ENCODE measurements at regions not wholly inside any gene's neighbourhood (a gene's known extent, or its start where the extent isn't known, plus 50 kb on each side); places are given as distances from the start of the nearest gene placed in this dataset.

DNA sequence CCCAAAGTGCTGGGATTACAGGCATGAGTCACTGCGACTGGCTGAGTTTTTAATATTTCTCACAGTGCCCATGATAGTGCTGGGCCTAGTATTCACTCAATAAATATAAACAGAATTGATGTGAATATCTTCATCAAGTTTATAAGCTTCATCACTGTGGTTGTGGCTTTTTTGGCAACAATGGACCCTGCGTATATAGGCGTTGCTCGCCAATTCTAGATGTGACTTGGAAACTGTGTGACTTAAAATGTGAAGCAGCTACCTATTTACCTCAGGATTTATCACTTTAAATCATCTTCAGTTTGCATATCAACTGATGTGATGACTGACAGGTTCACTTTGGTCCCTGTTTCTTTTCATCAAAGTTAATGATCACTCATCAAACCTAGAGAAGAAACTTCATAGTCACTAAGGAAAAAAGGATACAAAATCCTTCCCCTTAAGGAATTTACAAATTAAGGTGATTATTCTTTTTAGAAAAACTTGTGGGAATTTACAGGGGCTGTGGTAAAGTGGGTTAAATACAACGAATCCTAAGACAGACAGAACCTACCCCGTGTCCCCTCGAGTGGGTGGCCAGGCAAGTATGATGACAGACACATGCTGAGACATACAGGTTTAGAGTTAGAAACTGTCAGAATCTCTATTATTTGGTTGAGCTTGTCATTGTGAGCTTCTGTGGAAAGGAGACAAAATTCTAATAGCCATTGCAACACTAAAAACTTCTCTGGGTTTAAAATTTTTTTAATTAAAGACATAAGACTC is 101.3 kb downstream of the AKAP11 start:
- H3K4me3 ChIP-seq (ENCODE audit: low read depth, low read length) = no peak overlapping the region
- DNase-seq (ENCODE audit: low read depth) = no peak
- TF ChIP-seq CTCF (IDR thresholded peaks at IDR 0.05; ENCODE audit: low read depth, low read length) = no peak
- TF ChIP-seq, protein P1, sequence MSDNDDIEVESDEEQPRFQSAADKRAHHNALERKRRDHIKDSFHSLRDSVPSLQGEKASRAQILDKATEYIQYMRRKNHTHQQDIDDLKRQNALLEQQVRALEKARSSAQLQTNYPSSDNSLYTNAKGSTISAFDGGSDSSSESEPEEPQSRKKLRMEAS (IDR thresholded peaks at IDR 0.05; ENCODE audit: low read depth, low read length) = no peak
- TF ChIP-seq POLR2A (IDR thresholded peaks at IDR 0.05; ENCODE audit: extremely low read depth, insufficient read length) = no peak
- TF ChIP-seq MYC (IDR thresholded peaks at IDR 0.05; ENCODE audit: low read depth, low read length) = no peak

GRCh38 chr13:42375663-42376062 is 103.7 kb downstream of the AKAP11 start:
- no peak overlapping the region for H3K4me3 ChIP-seq (ENCODE audit: low read depth, low read length)
- DNase-seq (ENCODE audit: low read depth) = no peak
- TF ChIP-seq, protein P1 (IDR thresholded peaks at IDR 0.05; ENCODE audit: low read depth, low read length) = no peak
- no peak for TF ChIP-seq POLR2A (IDR thresholded peaks at IDR 0.05; ENCODE audit: extremely low read depth, insufficient read length)

- DNase-seq (ENCODE audit: low read depth) = peak; percentile 28
- no peak overlapping the region for H3K4me3 ChIP-seq (ENCODE audit: low read depth, low read length)
- no peak for TF ChIP-seq MYC (IDR thresholded peaks at IDR 0.05; ENCODE audit: low read depth, low read length)
- TF ChIP-seq CTCF (IDR thresholded peaks at IDR 0.05; ENCODE audit: low read depth, low read length) = no peak
- no peak for TF ChIP-seq POLR2A (IDR thresholded peaks at IDR 0.05; ENCODE audit: extremely low read depth, insufficient read length)
- TF ChIP-seq, protein P1 (IDR thresholded peaks at IDR 0.05; ENCODE audit: low read depth, low read length) = no peak
Measured at GRCh38 chr13:42377640-42378382, 105.9 kb downstream of the AKAP11 start.

DNA sequence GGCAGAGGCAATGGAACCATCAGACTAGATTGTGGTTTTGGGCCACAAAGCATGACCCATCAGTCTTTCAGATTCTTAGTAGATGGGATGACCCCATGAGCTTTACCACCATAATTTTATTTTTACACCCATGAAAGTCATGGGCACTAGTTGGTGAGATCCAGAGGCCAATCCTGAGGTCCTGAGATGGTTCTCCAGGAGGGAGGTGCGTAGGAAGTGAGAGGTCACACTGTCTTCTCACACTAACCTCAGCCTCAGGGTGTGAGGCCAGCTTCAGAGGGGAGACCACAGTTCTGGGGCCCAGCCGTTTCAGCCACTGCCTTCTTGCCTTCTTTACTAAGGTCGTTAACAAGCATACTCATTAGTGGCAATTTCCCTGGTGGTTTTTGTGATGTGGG is 106.4 kb downstream of the AKAP11 start:
- no peak for DNase-seq (ENCODE audit: low read depth)

DNA sequence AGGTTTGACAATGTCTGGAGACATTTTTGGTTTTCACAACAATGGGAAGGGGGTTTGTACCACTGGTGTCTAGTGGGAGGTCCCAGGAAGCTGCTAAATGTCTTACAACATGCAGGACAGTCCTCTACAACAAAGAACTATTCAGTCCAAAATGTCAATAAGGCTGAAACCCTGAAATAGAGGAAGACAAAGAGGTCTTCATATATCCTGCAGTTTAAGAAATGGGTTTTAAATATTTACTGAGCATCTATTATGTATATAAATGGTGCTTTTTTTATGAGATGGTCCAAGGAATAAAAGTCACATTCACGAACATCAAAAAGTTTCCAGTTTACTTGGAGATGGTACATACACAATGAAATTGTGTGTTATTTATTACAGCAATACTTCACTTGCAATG is 107.3 kb downstream of the AKAP11 start:
- no peak for DNase-seq (ENCODE audit: low read depth)
- TF ChIP-seq, protein P1 (IDR thresholded peaks at IDR 0.05; ENCODE audit: low read depth, low read length) = no peak
- no peak for TF ChIP-seq POLR2A (IDR thresholded peaks at IDR 0.05; ENCODE audit: extremely low read depth, insufficient read length)
- TF ChIP-seq MYC (IDR thresholded peaks at IDR 0.05; ENCODE audit: low read depth, low read length) = no peak
- TF ChIP-seq CTCF (IDR thresholded peaks at IDR 0.05; ENCODE audit: low read depth, low read length) = no peak
- H3K4me3 ChIP-seq (ENCODE audit: low read depth, low read length) = no peak overlapping the region

More for the DNA sequence above, 106.4 kb downstream of the AKAP11 start:
- TF ChIP-seq, protein P1 (IDR thresholded peaks at IDR 0.05; ENCODE audit: low read depth, low read length) = no peak
- no peak for TF ChIP-seq CTCF (IDR thresholded peaks at IDR 0.05; ENCODE audit: low read depth, low read length)
- TF ChIP-seq MYC (IDR thresholded peaks at IDR 0.05; ENCODE audit: low read depth, low read length) = no peak
- no peak for TF ChIP-seq POLR2A (IDR thresholded peaks at IDR 0.05; ENCODE audit: extremely low read depth, insufficient read length)
- H3K4me3 ChIP-seq (ENCODE audit: low read depth, low read length) = no peak overlapping the region

Data from NB4 (cell line).